Left ventricle myocardium inferior (tissue), 1 donor: ENCODE measurements at regions not wholly inside any gene's neighbourhood (a gene's known extent, or its start where the extent isn't known, plus 50 kb on each side); places are given as distances from the start of the nearest gene placed in this dataset.
"Not testable (repeated sequence)": the region's sequence is repeated elsewhere in the genome, so short reads cannot be mapped to it uniquely, and the experiment has no call there.

Experiments
- DNase-seq: peaks from one replicate; pipeline ENCODE4 v3.0.0-alpha.2; 2020
- H3K27ac ChIP-seq: fragments of 200-600 bp; replicated peaks from 2 replicates; pipeline ENCODE4 v1.8.0; 2021
- H3K27me3 ChIP-seq: fragments of 200-600 bp; 2 replicates; pipeline ENCODE4 v1.8.0; 2021; ENCODE audit warnings: low read depth
- H3K36me3 ChIP-seq: fragments of 200-600 bp; 2 replicates; pipeline ENCODE4 v1.8.0; 2021
- H3K4me1 ChIP-seq: fragments of 200-600 bp; 2 replicates; pipeline ENCODE4 v1.8.0; 2021
- H3K4me3 ChIP-seq: fragments of 200-600 bp; 2 replicates; pipeline ENCODE4 v1.8.0; 2021; ENCODE audit warnings: mild to moderate bottlenecking, moderate library complexity
- H3K9me3 ChIP-seq: fragments of 200-600 bp; replicated peaks from 2 replicates; pipeline ENCODE4 v1.8.0; 2021
- intact Hi-C: fragments of 100-400 bp; cut with micrococcal nuclease; formaldehyde crosslinking; loops from one replicate; pipeline ENCODE4 v1.11.0; 2022
- TF ChIP-seq, protein P1 (sequence below): fragments of 200-600 bp; IDR thresholded peaks from 2 replicates; pipeline ENCODE4 v1.8.0; 2021; ENCODE audit warnings: antibody characterized with exemption, mild to moderate bottlenecking, borderline replicate concordance
- donor health status: DM: no; HTN: yes; CAD: no; lungs with severe emphysema.

DNA sequence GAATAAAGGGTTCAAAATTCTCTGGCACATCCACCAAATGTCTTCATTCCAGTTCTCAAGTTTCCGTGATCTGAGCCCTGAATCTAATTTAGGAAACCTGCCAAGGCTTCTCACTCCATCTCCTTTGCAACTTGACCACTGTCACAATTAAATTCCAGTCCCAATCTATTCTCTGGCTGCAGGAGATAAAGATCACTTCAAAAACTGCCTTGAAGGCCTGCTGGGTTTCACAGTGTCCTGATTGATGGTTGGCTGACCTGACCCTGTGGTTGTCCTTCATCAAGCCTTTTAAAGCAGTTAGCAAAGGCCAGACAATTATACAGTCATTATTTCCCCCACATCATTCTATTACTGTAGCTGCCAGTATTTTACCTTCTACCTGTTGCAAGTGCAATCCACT is 60.3 kb upstream of the DNAJC10 start:
- no peak for DNase-seq
- no peaks in the 10 kb centered on the region for H3K27me3 ChIP-seq
- TF ChIP-seq, protein P1, sequence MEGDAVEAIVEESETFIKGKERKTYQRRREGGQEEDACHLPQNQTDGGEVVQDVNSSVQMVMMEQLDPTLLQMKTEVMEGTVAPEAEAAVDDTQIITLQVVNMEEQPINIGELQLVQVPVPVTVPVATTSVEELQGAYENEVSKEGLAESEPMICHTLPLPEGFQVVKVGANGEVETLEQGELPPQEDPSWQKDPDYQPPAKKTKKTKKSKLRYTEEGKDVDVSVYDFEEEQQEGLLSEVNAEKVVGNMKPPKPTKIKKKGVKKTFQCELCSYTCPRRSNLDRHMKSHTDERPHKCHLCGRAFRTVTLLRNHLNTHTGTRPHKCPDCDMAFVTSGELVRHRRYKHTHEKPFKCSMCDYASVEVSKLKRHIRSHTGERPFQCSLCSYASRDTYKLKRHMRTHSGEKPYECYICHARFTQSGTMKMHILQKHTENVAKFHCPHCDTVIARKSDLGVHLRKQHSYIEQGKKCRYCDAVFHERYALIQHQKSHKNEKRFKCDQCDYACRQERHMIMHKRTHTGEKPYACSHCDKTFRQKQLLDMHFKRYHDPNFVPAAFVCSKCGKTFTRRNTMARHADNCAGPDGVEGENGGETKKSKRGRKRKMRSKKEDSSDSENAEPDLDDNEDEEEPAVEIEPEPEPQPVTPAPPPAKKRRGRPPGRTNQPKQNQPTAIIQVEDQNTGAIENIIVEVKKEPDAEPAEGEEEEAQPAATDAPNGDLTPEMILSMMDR: no peak
- no peak overlapping the region for H3K27ac ChIP-seq
- H3K4me1 ChIP-seq: peaks cover 3% of the 10 kb centered on the region
- no peaks in the 10 kb centered on the region for H3K9me3 ChIP-seq
- H3K36me3 ChIP-seq: no peaks in the 10 kb centered on the region
- no peak overlapping the region for H3K4me3 ChIP-seq
- intact Hi-C loops: loop anchor here (10.0 kb wide), 1 partner anchor 911 kb away; no protein-coding TSS in a partner anchor

- no peaks in the 10 kb centered on the region for H3K36me3 ChIP-seq
- H3K4me1 ChIP-seq: no peaks in the 10 kb centered on the region
- TF ChIP-seq, protein P1: no peak
- DNase-seq: no peak
- no peaks in the 10 kb centered on the region for H3K9me3 ChIP-seq
- H3K27me3 ChIP-seq: no peaks in the 10 kb centered on the region
- no peak overlapping the region for H3K4me3 ChIP-seq
- intact Hi-C loops: no loop called here
- H3K27ac ChIP-seq: no peak overlapping the region
Observed at GRCh38 chr2:182664212-182664611, 51.8 kb upstream of the DNAJC10 start.

DNA sequence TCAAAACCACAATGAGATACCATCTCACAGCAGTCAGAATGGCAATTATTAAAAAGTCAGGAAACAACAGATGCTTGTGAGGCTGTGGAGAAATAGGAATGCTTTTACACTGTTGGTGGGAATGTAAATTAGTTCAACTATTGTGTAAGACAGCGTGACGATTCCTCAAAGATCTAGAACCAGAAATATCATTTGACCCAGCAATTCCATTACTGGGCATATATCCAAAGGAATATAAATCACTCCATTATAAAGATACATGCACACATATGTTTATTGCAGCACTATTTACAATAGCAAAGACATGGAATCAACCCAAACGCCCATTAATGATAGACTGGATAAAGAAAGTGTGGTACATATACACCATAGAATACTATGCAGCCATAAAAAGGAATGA is 50.6 kb upstream of the DNAJC10 start:
- H3K27me3 ChIP-seq, H3K27ac ChIP-seq, H3K4me1 ChIP-seq, H3K36me3 ChIP-seq, DNase-seq, intact Hi-C loops, H3K4me3 ChIP-seq, H3K9me3 ChIP-seq: not testable (repeated sequence)
